ENCODE measurements at regions not wholly inside any gene's neighbourhood (a gene's known extent, or its start where the extent isn't known, plus 50 kb on each side); places are given as distances from the start of the nearest gene placed in this dataset.

GRCh38 chr16:26601335-26601734, 465.4 kb upstream of the C16orf82 start:
- Histone ChIP-seq H3K4me1 (no peaks in the 10 kb centered on the region), H3K9me3 (no peaks in the 10 kb centered on the region; the same call in 1 of the 2 replicates), H3K4me3 (ENCODE audit: low read depth, low read length) (no peak overlapping the region), H3K36me3 (no peaks in the 10 kb centered on the region), H3K27me3 (no peaks in the 10 kb centered on the region)
- DNase-seq, result no peak
- no peak for TF ChIP-seq CTCF (IDR thresholded peaks at IDR 0.05; ENCODE audit: low read depth, low read length)

GRCh38 chr16:26605626-26606271, 461.0 kb upstream of the C16orf82 start:
- no peak for DNase-seq
- TF ChIP-seq CTCF (IDR thresholded peaks at IDR 0.05; ENCODE audit: low read depth, low read length), result no peak
- no peaks in the 10 kb centered on the region for H3K36me3 ChIP-seq
- H3K9me3 ChIP-seq, result no peaks in the 10 kb centered on the region; the same call in 1 of the 2 replicates
- no peaks in the 10 kb centered on the region for H3K27me3 ChIP-seq
- no peaks in the 10 kb centered on the region for H3K4me1 ChIP-seq
- H3K4me3 ChIP-seq (ENCODE audit: low read depth, low read length), result no peak overlapping the region

GRCh38 chr16:26606381-26607150, 460.2 kb upstream of the C16orf82 start:
- TF ChIP-seq CTCF (IDR thresholded peaks at IDR 0.05; ENCODE audit: low read depth, low read length), result no peak
- Histone ChIP-seq H3K36me3 (no peaks in the 10 kb centered on the region), H3K4me3 (ENCODE audit: low read depth, low read length) (no peak overlapping the region), H3K4me1 (no peaks in the 10 kb centered on the region), H3K27me3 (no peaks in the 10 kb centered on the region), H3K9me3 (no peaks in the 10 kb centered on the region; the same call in 1 of the 2 replicates)
- DNase-seq, result no peak

DNA sequence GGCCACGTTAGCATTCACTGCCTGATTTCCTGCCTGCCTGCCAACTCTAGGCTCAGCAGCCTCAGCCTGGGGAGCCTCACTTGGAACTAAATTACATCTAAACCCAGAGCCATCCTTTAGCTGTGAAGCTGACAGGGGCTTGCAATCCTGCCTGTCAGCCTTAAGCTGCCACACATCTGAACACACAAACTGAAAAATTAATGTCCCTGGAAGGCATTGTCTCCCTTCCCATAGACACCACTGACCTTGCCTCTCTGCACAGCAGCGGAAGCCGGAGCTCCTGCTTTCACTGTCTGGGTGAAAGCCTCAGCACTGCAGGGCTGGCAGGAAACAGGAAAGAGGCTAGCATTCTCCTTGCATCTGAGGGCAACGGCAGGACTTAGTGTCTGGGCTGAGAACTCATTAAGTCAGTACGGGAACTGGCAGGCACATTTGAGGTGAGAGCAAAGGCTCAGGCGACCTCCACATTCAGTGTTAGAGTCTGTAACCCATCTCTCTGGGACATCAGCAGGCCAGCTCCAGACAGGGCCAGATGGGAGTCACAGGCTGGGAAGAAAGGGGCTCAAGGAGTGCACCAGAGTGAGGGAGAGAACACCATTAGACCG, 452.4 kb upstream of the C16orf82 start:
- no peaks in the 10 kb centered on the region for H3K27me3 ChIP-seq
- H3K4me3 ChIP-seq (ENCODE audit: low read depth, low read length), result no peak overlapping the region
- DNase-seq, result no peak
- no peaks in the 10 kb centered on the region for H3K36me3 ChIP-seq
- TF ChIP-seq CTCF (IDR thresholded peaks at IDR 0.05; ENCODE audit: low read depth, low read length), result no peak
- no peaks in the 10 kb centered on the region for H3K4me1 ChIP-seq
- H3K9me3 ChIP-seq, result no peaks in the 10 kb centered on the region; the same call in 1 of the 2 replicates

DNA sequence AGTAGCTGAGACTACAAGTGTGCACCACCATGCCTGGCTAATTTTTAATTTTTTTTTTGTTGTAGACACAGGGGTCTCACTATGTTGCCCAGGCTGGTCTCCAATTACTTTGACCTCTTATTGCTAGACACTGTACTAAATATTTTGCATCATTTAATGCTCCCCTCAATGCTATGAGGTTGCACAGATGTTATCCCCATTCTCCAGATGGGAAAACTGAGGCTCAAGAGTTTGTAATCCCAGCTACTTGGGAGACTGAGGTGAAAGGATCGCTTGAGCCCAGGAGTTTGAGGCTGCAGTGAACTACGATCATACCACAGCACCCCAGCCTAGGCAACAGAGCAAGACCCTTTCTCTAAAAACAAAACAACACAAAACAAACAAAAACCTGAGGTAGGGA, 443.3 kb upstream of the C16orf82 start:
- H3K27me3 ChIP-seq, result no peaks in the 10 kb centered on the region
- H3K4me3 ChIP-seq (ENCODE audit: low read depth, low read length), result no peak overlapping the region
- no peaks in the 10 kb centered on the region; the same call in 1 of the 2 replicates for H3K9me3 ChIP-seq
- DNase-seq, result no peak
- no peaks in the 10 kb centered on the region for H3K36me3 ChIP-seq
- no peak for TF ChIP-seq CTCF (IDR thresholded peaks at IDR 0.05; ENCODE audit: low read depth, low read length)
- H3K4me1 ChIP-seq, result no peaks in the 10 kb centered on the region
